Liver (tissue), 8 donors: ENCODE measurements at regions not wholly inside any gene's neighbourhood (a gene's known extent, or its start where the extent isn't known, plus 50 kb on each side); places are given as distances from the start of the nearest gene placed in this dataset.

Experiments used
- DNase-seq: peaks from one replicate; pipeline ENCODE4 v3.0.0-alpha.2; 2017; ENCODE audit warnings: low spot score
- H3K27ac ChIP-seq, 2 donors: one replicate each; pipeline ENCODE4 v1.7.0; 2013; ENCODE audit warnings: inconsistent platforms in 2 of 2, low read length in 2 of 2, control low read depth in 1 of 2, low read depth in 1 of 2, mild to moderate bottlenecking in 1 of 2
- H3K27me3 ChIP-seq, 4 donors: one replicate each; pipeline versions ENCODE4 v1.6.1 to v1.7.0; 2013; ENCODE audit warnings: low read length in 3 of 4, inconsistent platforms in 1 of 4, mild to moderate bottlenecking in 1 of 4, moderate library complexity in 1 of 4; ENCODE audit not compliant: control insufficient read depth in 4 of 4, insufficient read depth in 4 of 4
- H3K36me3 ChIP-seq, 4 donors: one replicate each; pipeline versions ENCODE4 v1.6.1 to v1.7.0; 2013; ENCODE audit warnings: low read length in 3 of 4, mild to moderate bottlenecking in 3 of 4, low read depth in 1 of 4, moderate library complexity in 1 of 4; ENCODE audit not compliant: control insufficient read depth in 4 of 4, insufficient read depth in 3 of 4
- H3K4me1 ChIP-seq, 4 donors: one replicate each; pipeline versions ENCODE4 v1.6.1 to v1.7.0; 2013; ENCODE audit warnings: low read length in 3 of 4, mild to moderate bottlenecking in 3 of 4, moderate library complexity in 1 of 4; ENCODE audit not compliant: control insufficient read depth in 4 of 4, insufficient read depth in 4 of 4
- H3K4me3 ChIP-seq, 3 donors: one replicate each; pipeline versions ENCODE4 v1.6.1 to v1.7.0; 2013; ENCODE audit warnings: low read length in 3 of 3, control low read depth in 1 of 3, low read depth in 1 of 3, mild to moderate bottlenecking in 1 of 3
- H3K9ac ChIP-seq, 2 donors: one replicate each; pipeline ENCODE4 v1.7.0; 2013; ENCODE audit warnings: low read length in 2 of 2, mild to moderate bottlenecking in 2 of 2, moderate library complexity in 2 of 2, control low read depth in 1 of 2, low read depth in 1 of 2
- H3K9me3 ChIP-seq, 4 donors: one replicate each; pipeline versions ENCODE4 v1.6.1 to v1.7.0; 2013; ENCODE audit warnings: low read length in 3 of 4; ENCODE audit not compliant: control insufficient read depth in 4 of 4
- ATF3 ChIP-seq: IDR thresholded peaks from 2 replicates; pipeline ENCODE4 v1.6.1; 2016; ENCODE audit warnings: antibody characterized with exemption
- FOXA2 ChIP-seq: IDR thresholded peaks from 2 replicates; pipeline ENCODE4 v1.6.1; 2016; ENCODE audit warnings: antibody characterized with exemption
- GABPA ChIP-seq, 2 donors: IDR thresholded peaks in 1 of 2; conservative IDR thresholded peaks in 1 of 2; 2 replicates each; pipeline ENCODE4 v1.6.1; 2016; ENCODE audit warnings: antibody characterized with exemption in 2 of 2, mild to moderate bottlenecking in 1 of 2, moderate library complexity in 1 of 2
- HNF4A ChIP-seq, 2 donors: conservative IDR thresholded peaks; 2 replicates each; pipeline ENCODE4 v1.6.1; 2016; ENCODE audit warnings: antibody characterized with exemption in 2 of 2, mild to moderate bottlenecking in 2 of 2
- JUND ChIP-seq, 2 donors: IDR thresholded peaks; 2 replicates each; pipeline ENCODE4 v1.6.1; 2016; ENCODE audit warnings: antibody characterized with exemption in 2 of 2
- NR2F2 ChIP-seq: IDR thresholded peaks from 2 replicates; pipeline ENCODE4 v1.6.1; 2016; ENCODE audit warnings: antibody characterized with exemption
- RAD21 ChIP-seq, 2 donors: IDR thresholded peaks; 2 replicates each; pipeline ENCODE4 v1.6.1; 2016; ENCODE audit warnings: antibody characterized with exemption in 2 of 2, mild to moderate bottlenecking in 2 of 2
- REST ChIP-seq: IDR thresholded peaks from 2 replicates; pipeline ENCODE4 v1.6.1; 2016; ENCODE audit warnings: antibody characterized with exemption, mild to moderate bottlenecking
- RXRA ChIP-seq, 2 donors: IDR thresholded peaks; 2 replicates each; pipeline ENCODE4 v1.6.1; 2017 to 2018; ENCODE audit warnings: antibody characterized with exemption in 2 of 2, mild to moderate bottlenecking in 1 of 2
- SP1 ChIP-seq: IDR thresholded peaks from 2 replicates; pipeline ENCODE4 v1.6.1; 2018; ENCODE audit warnings: antibody characterized with exemption, mild to moderate bottlenecking
- TAF1 ChIP-seq: conservative IDR thresholded peaks from 2 replicates; pipeline ENCODE4 v1.6.1; 2016; ENCODE audit warnings: antibody characterized with exemption, mild to moderate bottlenecking
- YY1 ChIP-seq: IDR thresholded peaks from 2 replicates; pipeline ENCODE4 v1.6.1; 2016; ENCODE audit warnings: antibody characterized with exemption, mild to moderate bottlenecking
- ZBTB33 ChIP-seq: IDR thresholded peaks from 2 replicates; pipeline ENCODE4 v1.6.1; 2016; ENCODE audit warnings: antibody characterized with exemption
- WGBS: extraction: QIAGEN DNeasy Blood & Tissue Kit; methylation state at CpG from one replicate; pipeline ENCODE4 v1.1.7; 2013; 5-methylcytosine and 5-hydroxymethylcytosine counted together
- TF ChIP-seq, protein P1 (sequence below): fragments of 150-350 bp; IDR thresholded peaks from 2 replicates; pipeline ENCODE4 v1.5.1; 2017; ENCODE audit warnings: improper control_type of control experiment, low read depth, low read length; ENCODE audit not compliant: missing input control
- donor health status: healthy.
- donor health status: healthy.
- donor health status: healthy.
- donor health status: healthy.
- donor health status: healthy.

DNA sequence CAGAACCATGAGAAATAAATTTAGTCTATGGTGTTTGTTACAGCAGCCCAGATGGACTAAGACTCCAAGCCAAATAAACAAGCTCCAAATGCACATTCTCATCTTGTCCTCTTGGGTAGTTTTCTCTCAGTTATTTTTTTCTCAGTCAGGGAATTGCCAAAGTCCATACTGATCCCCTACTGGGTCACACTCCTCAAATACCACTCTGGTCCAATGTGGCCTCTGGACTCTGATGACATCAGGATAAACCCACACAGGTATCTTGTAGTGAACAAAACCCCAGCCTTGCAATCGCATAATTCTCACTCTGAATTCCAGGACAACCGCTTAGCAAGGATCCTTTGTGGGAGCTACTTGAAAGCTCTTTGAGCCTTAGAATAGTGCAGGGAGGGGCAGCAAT is 248.4 kb upstream of the JUN start:
- Histone ChIP-seq H3K9me3 (no peaks in the 10 kb centered on the region), H3K4me3 (no peak overlapping the region), H3K4me1 (no peaks in the 10 kb centered on the region), H3K27me3 (no peaks in the 10 kb centered on the region), H3K9ac (no peak overlapping the region), H3K36me3 (no peaks in the 10 kb centered on the region), H3K27ac (no peak overlapping the region)
- DNase-seq = no peak
- 84% methylated on average over 2 of the region's 2 CpGs for WGBS
- TF ChIP-seq TAF1 = no peak
- no peak for TF ChIP-seq ZBTB33
- TF ChIP-seq YY1 = no peak
- no peak for TF ChIP-seq ATF3
- TF ChIP-seq, protein P1, sequence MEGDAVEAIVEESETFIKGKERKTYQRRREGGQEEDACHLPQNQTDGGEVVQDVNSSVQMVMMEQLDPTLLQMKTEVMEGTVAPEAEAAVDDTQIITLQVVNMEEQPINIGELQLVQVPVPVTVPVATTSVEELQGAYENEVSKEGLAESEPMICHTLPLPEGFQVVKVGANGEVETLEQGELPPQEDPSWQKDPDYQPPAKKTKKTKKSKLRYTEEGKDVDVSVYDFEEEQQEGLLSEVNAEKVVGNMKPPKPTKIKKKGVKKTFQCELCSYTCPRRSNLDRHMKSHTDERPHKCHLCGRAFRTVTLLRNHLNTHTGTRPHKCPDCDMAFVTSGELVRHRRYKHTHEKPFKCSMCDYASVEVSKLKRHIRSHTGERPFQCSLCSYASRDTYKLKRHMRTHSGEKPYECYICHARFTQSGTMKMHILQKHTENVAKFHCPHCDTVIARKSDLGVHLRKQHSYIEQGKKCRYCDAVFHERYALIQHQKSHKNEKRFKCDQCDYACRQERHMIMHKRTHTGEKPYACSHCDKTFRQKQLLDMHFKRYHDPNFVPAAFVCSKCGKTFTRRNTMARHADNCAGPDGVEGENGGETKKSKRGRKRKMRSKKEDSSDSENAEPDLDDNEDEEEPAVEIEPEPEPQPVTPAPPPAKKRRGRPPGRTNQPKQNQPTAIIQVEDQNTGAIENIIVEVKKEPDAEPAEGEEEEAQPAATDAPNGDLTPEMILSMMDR = no peak
- TF ChIP-seq RXRA (IDR thresholded peaks at IDR 0.05) = peak in 1 of 2 donors; percentile 14
- no peak for TF ChIP-seq NR2F2
- no peak for TF ChIP-seq FOXA2
- TF ChIP-seq JUND (IDR thresholded peaks at IDR 0.05) = no peak
- TF ChIP-seq HNF4A (conservative IDR thresholded peaks at IDR 0.05) = peak; percentile 56 to 71
- peak in 1 of 2 donors; percentile 19 for TF ChIP-seq RAD21 (IDR thresholded peaks at IDR 0.05)

GRCh38 chr1:59033761-59034160 is 249.9 kb upstream of the JUN start:
- Histone ChIP-seq H3K27me3 (no peaks in the 10 kb centered on the region), H3K27ac (no peak overlapping the region), H3K9me3 (no peaks in the 10 kb centered on the region), H3K9ac (no peak overlapping the region), H3K4me3 (no peak overlapping the region), H3K4me1 (no peaks in the 10 kb centered on the region), H3K36me3 (no peaks in the 10 kb centered on the region)
- TF ChIP-seq ATF3 (no peak), FOXA2 (no peak), REST (no peak), SP1 (no peak), GABPA (IDR thresholded peaks at IDR 0.05 in 1 of 2, conservative IDR thresholded peaks at IDR 0.05 in 1 of 2) (no peak), HNF4A (conservative IDR thresholded peaks at IDR 0.05) (no peak)
- DNase-seq = no peak
- 97% methylated on average over 4 of the region's 4 CpGs for WGBS
